ENCODE measurements at regions not wholly inside any gene's neighbourhood (a gene's known extent, or its start where the extent isn't known, plus 50 kb on each side); places are given as distances from the start of the nearest gene placed in this dataset.
"Not testable (repeated sequence)": the region's sequence is repeated elsewhere in the genome, so short reads cannot be mapped to it uniquely, and the experiment has no call there.

DNA sequence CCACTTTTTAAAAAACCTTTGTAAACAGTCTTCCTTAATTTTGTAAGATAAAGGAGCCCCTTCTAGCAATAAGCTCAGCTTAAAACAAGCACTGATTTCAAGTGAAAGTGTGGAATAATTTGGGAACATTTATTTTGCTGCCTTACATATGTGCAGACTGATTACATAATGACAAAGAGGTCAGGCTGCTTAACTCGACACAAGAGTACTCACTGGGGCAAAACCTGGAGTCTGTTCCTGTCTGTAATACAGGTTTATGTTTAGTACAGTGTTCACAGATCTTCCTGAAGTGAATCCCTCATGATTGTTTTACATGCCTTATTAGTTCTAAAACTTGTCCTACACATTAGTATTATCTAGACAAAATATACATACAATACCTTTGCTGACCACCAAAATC, 609.8 kb downstream of the LMO7 start:
- no peak for DNase-seq

DNA sequence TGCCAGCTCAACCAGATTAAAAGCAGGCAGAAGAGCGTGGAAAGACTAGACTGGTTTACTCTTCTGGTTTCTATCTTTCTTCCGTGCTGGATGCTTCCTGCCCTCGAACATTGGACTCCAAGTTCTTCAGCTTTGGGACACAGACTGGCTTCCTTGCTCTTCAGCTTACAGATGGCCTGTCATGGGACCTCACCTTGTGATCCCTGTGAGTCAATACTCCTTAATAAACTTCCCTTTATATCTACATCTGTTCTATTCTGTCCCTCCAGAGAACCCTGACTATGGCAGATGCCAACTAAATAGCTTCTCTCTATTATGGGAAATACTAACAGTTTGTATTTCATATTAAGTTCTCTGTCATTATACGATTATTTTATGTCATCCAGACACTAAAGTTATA, 609.1 kb downstream of the LMO7 start:
- DNase-seq, result no peak

DNA sequence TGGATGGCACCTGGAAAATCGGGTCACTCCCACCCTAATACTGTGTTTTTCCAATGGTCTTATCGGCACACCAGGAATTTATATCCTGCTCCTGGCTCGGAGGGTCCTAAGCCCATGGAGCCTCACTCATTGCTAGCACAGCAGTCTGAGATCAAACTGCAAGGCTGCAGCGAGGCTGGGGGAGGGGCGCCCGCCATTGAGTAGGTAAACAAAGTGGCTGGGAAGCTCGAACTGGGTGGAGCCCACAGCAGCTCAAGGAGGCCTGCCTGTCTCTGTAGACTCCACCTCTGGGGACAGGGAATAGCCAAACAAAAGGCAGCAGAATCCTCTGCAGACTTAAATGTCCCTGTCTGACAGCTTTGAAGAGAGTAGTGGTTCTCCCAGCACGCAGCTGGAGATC, 607.0 kb downstream of the LMO7 start:
- not testable (repeated sequence) for DNase-seq

DNA sequence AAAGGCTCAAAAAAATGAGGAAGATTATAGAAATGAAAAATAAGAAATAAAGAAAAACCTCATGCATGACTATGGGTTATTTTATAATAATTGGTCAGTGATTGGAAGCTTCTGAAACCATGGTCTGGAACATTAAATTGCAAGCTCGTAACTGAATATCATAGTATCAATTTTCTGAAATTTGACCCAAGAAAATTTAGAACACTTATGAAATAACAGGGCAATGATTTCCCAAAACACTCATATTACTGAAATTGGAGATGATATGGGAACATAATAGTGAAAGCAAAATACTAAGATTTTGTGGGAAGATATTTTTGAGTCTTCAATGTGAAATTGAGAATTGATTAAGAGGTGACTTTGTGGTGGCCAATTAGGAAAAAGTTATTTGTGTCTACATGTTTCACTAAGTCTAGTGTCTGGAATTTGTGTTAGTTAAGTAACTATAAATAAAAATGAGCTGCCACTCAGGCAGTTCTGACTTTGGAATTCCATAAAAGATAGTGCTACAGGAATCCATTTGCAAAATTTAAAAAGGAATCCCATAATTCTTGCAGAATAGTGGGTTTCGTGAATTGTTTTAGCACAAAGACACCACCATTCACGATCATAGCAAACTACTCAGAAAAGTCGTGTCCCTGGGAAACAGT, 603.0 kb downstream of the LMO7 start:
- DNase-seq, result no peak

DNA sequence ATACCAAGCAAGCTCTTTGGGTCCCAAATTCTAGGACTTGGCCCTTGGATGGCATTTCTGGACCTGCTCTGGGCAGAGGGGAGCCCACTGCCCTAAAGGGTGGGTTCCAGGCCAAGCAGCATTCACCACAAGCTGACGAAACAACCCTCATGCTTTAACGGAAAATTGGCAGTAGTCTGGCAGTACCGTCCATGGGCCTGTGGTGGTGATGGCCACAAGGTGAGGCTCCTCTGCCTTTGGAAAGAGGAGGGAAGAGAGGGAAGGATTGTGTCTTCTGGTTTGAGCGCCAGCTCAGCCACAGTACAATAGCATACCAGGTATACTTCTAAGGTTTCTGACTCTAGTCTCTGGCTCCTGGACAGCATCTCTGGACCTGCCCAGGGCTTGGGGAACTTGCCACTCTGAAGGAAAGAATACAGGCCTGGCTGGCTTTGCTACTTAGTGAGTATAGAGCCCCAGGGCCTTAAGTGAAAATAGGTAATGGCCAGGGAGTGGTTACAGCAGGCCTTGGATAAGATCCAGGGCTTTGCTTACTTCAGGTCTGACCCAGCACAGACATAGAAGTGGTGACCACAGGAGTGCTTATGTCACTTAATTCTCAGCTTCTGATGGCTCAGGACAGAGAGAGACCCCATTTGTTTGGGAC, 595.5 kb downstream of the LMO7 start:
- no peak for DNase-seq

DNA sequence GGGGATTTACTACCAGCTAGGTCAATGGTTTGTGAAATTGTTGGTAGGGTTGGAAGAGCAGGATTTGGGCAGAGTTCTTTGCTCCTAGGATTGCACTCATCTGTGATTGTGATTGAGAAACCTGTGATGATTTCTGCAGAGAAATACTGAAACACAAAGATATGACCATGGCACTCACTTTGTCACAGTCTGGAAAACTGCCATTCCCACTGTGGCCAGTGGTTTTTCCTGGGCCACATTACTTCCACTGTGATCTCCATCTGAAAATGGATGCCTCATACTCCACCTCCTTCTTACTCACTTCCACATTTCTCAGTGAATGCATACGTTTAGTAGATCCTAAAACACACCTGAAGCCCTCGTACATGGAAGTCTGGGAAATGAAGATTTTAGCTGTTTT, 593.2 kb downstream of the LMO7 start:
- no peak for DNase-seq

DNA sequence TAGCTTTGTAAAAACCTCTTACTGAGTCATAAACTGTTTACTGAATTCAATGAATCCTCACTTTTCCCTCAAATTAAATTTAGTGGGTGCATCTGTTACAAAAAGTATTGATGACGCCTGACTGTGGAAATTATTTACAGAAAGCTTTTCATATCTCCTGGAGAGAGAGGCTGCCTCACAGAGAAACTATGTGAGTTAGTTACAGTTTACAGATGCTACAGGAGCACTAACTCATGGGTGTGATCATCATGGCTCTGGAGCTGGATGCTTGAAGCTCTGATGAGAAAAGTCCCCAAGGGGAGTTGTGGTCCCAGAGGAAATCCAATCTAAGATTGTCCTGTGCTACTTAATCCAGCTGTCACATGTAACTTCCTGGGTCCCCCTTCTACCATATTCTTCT, 590.8 kb downstream of the LMO7 start:
- no peak for DNase-seq

DNA sequence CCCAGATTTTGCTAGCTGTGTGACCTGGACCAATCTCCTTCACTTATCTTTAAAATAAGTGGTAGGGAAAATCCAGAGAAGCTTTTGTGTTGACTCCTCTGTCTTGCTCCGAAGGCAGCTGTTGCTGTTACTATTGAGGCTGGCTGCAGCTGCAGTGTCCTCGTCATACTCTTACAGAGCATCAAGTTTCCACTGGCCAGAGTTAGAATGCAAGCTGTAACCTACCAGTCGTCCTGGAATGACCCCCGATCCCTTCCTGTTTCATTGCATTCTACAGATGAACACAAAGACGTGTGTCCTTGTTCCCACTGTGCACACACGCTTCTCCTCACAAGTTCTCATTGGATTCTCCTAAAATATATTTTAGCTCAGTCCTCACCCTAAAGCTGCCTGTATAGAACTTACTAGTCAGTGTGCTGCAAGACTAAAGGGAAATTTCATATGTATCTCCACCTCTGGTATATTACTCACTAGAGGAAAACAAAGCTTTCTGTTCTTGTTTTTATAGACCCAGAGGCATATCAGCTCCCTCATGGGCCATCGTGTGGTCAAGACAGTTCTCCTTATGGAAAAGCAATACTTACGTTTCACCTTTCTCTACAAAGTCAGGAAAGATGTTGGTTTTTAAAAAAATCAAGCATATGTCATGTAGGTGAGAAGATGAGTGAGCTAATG, 589.8 kb downstream of the LMO7 start:
- DNase-seq, result no peak

DNA sequence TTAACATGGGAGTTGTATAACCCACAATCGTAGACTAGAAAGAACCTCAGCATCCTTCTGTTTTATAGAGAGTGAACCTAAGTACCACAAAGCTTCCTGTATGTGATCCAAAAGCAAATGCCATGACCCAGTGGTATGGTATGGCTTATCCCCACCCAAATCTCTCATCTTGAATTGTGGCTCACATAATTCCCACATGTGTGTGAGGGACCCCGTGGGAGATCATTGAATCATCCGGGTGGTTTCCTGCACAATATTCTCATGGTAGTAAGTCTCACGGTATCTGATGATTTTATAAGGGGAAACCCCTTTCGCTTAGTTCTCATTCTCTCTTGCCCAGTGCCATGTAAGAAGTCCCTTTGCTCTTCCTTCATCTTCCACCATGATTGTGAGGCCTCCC, 587.9 kb downstream of the LMO7 start:
- DNase-seq, result no peak

DNA sequence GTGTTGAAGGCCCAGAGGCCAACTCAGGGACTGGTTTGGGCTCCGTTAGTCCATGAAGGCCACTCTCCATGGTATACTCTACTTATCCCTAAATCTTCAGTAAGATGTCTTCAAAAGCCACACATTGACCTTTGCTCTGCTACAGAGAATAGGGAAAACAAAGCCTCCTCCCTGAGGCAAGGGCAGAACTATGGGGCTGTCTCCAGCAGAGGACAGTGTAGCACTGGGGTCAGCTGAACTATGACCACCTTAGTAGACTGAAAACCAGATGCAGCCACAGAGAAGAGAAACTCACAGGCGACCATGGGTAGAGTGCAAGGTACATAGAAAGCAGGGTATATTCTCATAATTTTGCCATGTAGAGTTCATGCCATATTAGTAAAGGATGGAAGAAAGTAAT, 587.4 kb downstream of the LMO7 start:
- no peak for DNase-seq

DNA sequence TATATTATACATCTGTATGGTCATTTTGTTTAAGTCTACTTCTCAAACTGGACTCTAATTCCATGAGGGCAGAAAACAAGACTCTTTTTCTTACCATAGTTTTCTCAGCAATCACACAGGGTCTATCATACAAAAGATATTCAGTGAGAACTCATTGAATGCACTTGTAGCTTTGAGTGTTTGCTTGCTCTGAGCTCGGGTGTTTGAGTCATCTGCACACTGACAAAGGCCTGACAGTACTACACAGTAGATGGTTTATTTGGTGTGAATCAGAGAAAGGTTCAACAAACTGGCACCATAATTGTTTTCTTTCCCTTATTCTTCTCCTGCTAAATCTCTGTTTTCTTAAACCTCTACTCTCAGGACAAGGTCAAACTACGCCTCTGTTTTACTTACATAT, 586.4 kb downstream of the LMO7 start:
- no peak for DNase-seq

DNA sequence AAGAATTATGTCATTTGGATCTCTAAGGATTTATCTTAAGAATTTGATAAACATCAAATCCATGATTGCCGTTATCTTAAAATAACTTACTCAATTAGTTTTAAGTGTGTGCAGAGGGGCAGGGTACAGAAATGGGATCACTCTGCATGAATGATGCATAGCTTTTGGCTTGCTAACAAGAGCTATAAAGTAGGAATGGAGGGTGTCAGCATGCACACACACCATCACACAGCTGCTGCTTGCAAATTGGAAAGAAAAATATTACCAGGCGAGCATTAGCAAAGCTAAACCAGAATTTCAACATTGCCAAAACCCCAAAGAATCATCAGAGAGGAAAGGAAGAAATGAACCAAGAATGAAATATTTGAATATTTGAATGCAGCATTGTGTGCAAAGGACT, 580.6 kb downstream of the LMO7 start:
- peak; percentile 41 for DNase-seq

DNA sequence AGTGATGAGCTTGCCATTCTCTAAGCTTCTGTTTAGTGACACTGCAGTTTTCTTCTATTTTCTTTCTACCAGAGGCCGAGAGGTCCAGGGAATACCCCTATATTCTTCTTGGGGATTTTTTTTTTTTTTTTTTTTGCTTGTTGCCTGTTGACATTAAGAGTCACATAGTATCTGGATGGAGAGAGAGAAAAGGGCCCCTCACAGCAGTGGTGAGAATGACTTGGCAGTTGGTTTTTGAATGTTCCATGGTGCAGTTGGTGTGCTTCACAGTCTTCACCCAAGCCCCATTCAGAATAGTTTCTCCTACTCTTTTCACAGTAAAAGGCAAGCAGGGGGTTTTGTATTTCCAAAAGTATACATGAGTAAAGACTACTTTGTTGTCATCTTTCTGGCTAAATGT, 577.9 kb downstream of the LMO7 start:
- DNase-seq, result no peak

DNA sequence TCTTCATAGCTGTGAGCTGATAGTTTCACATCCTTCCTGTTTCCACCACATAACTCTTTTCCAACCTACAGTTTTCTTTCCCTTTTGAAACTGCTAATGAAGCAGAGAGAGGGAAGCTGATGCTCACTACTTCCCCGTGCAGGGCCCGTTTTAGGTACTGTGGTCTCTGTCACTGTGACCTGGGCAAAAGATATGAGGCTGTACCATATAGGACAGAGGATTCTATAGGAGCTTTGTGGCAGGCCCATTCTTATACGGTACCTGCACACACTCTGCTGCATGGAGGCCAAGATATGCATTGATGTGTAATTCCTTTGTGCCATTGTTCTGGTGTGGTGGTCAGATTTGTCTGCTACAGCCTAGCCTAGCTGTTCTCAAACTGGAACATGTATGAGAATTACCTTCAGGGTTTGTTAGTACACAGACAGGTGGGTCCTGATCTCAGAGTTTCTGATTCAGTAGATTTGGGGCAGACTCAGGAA, 577.3 kb downstream of the LMO7 start:
- no peak for DNase-seq

DNA sequence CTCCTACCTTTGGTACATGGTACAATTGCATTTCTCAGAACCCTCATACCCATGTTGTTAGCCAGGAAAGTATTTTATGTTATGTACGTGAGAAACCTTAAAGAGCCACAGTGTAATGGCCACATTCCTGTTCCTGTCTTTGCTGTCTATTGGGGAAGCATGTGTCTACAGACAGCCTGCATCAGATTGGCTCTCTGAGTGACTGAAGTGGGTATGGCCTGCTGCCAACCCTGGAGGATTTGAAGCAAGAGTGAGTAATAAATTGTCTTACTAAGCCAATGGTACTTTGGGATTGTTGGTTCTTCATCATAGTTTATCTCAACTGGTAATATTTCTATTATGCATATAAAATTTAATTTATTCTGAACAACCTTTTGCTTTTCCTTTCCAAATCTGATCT, 574.1 kb downstream of the LMO7 start:
- no peak for DNase-seq

DNA sequence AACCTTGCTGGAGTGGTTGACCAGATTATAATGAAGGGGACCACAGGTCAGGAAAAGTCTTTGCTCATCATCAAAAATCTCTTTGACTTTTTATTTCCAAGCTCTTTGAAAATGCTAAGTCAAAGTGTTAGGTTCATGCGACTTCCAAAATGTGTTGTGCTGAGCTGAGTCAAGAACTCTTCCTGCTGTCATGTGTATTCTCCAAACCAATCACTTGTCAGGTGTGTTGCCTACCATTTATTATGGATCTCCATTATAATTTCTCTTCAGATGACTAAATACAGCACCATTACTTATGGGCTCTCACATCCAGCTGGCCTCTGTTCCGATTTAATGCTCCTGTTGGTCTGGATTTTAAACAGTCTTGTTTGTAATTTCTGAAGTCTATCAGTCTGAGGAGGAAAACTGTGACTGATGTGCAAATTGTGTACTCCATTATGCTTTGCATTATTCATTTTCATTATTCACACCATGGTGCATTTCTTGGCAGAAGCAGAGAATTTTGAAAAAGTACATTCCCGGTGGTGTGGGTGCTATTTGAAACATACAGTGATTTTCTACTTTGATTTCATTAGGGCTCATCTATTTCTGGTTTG, 562.5 kb downstream of the LMO7 start:
- DNase-seq, result peak; percentile 32

DNA sequence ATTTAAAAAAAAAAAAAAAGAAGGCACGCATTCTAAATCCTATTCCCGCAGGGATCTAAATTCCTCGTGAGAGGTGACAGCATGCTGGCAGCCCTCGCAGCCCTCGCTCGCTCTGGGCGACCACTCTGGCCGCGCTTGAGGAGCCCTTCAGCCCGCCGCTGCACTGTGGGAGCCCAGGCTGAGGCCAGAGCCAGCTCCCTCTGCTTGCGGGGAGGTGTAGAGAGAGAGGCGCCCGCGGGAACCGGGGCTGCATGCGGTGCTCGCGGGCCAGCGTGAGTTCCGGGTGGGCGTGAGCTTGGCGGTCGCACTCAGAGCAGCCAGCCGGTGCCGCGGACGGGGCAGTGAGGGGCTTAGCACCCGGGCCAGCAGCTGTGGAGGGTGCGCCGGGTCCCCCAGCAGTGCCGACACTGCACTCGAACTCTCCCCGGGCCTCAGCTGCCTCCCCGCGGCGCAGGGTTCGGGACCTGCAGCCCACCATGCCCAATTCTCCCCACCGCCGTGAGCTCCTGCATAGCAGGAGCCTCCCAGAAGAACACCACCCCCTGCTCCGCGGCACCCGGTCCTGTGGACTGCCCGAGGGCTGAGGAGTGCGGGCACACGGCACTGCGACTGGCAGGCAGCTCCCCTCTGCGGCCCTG, 553.9 kb downstream of the LMO7 start:
- DNase-seq, result no peak

DNA sequence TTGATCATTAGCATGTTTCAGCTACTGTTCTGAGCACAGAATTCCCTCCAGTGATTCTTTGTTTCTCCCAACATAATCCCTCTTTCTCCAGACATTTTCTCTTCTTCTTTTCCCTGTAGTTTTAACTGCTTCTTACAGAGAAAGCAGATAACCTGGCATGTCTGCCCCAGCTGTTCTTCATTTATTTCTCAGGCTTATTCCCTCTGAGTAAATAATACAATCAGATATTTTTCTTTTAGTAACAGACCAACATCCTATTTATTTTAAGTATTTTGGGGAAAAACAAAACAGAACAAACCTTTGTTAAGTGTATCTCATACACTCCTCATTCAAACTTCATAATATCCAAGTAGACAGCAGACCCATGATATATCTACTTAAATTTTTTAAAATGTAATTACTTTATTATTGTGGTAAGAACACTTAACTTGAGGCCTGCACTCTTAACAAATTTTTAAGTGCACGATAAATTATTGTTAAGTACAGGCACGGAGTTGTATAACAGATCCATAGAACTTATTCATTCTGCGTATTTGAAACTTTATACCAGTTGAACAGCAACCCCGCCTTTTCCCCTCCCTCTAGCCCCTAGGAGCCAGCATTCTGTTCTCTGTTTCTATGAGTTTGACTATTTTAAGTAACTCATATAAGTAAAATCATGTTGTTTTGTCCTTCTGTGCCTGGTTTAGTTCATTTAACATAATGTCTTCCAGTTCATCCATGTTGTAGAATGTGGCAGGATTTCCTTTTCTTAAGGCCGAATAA, 540.0 kb downstream of the LMO7 start:
- DNase-seq, result no peak

DNA sequence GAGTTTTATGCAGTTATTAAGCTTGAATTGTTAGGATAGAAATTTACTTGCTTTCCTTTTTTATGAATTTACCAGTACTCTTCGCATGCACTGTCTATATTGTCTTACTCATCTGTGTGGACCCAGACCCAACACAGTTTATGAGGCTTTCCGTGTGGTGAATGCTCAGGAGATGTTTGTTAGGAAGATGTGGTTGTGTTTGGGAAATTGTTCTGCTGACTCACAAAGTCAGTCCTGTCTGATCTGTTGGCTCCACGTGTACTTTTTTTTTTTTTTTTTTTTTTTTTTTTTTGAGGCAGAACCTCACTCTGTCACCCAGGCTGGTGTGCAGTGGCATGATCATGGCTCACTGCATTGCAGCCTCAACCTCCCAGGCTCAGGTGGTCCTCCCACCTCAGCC, 532.5 kb downstream of the LMO7 start:
- no peak for DNase-seq

DNA sequence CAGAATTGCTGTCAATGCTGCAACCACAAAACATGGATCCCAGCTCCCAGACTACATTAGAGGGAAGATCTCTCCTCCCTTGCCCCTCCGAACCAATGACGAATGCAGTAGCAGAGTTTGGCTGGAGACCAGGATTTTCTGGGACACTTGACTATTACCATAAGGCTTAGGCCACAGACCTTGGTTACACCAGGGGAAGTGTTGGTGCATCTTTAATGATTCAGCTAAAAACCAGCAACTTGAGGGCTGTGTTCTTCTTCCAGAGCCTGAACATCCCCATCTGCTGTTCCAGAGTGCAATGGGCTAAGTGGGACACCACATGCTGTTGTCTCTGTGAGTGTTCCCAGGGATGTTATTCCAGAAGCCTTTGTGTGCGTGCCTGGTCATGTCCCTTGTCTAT, 528.2 kb downstream of the LMO7 start:
- DNase-seq, result peak; percentile 71

DNA sequence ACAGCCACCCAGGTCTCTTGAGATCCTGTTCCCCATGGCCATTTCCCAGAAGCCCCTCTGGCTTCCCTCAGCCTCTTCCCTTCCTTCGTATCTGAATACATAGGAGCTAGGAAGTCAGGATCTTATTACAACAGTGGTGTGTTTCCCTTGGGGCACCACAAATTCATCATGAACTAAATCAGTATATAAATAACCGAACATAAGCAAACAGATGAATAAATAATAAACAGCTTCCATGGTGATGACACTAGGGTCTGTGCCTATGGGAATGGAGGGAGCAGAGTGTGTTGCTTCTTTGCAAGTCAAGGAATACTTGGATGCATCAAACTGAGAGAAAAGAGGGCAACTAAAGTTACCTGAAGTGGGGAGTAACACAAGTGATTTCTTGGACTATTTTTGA, 527.6 kb downstream of the LMO7 start:
- no peak for DNase-seq

Measured in NCI-H1694 treated with DMSO at 0.1 percent for 48 hours (cell line).